ENCODE measurements at regions not wholly inside any gene's neighbourhood (a gene's known extent, or its start where the extent isn't known, plus 50 kb on each side); places are given as distances from the start of the nearest gene placed in this dataset.
A peak's percentile ranks its signal among the peaks of the same experiment; 100 is the strongest.
"Not testable (repeated sequence)": the region's sequence is repeated elsewhere in the genome, so short reads cannot be mapped to it uniquely, and the experiment has no call there.

DNA sequence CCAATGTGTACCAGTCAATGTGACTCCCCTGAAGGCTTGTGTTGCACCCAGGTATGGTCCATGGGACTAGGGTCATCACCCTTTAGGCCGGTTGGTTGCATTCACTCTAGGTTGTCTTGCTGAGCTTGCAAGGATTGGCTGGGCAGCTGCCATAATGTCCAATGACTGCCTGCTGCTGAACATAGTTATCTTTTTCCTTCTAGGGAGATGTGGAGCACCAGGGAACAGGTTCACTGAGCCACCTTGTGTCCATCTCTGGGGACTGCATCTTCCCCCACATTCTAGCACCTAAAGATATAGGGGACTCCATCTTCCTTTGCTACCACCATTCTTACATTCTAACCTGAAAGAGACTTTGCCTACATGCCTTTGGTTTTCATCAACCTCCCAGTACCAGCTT, 580.4 kb upstream of the TBL1XR1 start:
- Mint-ChIP-seq H3K27ac (peak overlapping the region; percentile 52), H3K4me3 (no peak overlapping the region), H3K27me3 (no peaks in the 10 kb centered on the region), H3K4me1 (peaks cover 17% of the 10 kb centered on the region), H3K36me3 (ENCODE audit: low read depth) (no peaks in the 10 kb centered on the region), H3K9me3 (no peaks in the 10 kb centered on the region)
- ChIA-PET CTCF (interaction anchor here (0.6 to 2.6 kb wide), 5 partner anchors 417 to 906 kb away, joined by 3 to 11 read pairs (median 4); no protein-coding TSS in a partner anchor), POLR2A (interaction anchor here (1.3 to 1.6 kb wide), 2 partner anchors 418 to 580 kb away, joined by 4 to 5 read pairs; partner anchors contain the start of gene TBL1XR1)
- peak; percentile 54 for DNase-seq

DNA sequence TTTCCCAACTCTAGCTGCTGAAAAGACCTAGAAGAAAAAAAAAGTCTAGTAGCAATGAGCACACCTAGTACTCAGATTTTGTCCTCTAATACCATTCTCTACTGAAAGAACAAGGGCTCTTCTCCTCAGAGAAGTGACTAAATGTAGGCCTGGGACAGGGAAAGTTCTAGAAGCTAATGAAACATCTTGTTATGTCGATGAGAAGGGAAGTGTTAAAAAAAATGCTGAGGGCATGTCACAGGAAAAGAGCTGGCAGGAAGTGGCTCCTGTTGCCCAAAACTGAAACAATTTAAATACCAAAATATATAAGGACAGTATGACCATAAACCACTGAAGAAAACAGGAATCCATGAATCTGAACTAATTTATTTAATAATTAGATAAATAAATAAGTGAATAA, 581.4 kb upstream of the TBL1XR1 start:
- peak overlapping the region; percentile 24 for H3K27ac Mint-ChIP-seq
- ChIA-PET POLR2A (interaction anchor here (0.6 to 1.6 kb wide), 8 partner anchors 9 to 581 kb away, joined by 3 to 5 read pairs (median 3); partner anchors contain the start of gene TBL1XR1), CTCF (interaction anchor here (0.7 to 2.6 kb wide), 5 partner anchors 10 to 906 kb away, joined by 3 to 11 read pairs (median 4); no protein-coding TSS in a partner anchor)
- no peak overlapping the region for H3K4me3 Mint-ChIP-seq
- no peak for DNase-seq
- H3K36me3 Mint-ChIP-seq (ENCODE audit: low read depth), result no peaks in the 10 kb centered on the region
- H3K4me1 Mint-ChIP-seq, result peaks cover 17% of the 10 kb centered on the region
- no peaks in the 10 kb centered on the region for H3K9me3 Mint-ChIP-seq
- no peaks in the 10 kb centered on the region for H3K27me3 Mint-ChIP-seq

DNA sequence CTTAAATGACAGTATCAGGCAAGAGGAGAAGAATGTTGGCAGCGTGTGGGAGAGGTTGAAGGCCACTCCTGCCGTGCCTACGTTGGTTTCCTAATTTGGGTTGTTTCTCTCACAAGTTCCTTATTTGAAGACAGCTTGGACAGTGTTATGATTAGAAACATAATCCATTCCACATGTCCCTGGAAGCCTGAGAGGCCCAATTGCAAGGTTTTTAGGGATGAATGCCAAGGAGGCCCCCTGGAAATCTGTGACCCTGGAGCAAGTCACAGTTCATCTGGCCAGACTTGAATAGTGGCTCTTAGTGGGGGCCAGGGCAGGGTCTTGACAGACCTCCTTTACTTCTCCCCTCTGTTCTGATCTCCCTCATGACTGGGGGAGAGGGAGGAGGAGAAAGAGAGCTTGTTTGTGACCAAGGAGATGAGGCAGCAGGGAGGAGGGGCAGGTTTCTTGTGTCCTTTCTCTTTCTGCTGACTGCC, 584.4 kb upstream of the TBL1XR1 start:
- Mint-ChIP-seq H3K36me3 (ENCODE audit: low read depth) (no peaks in the 10 kb centered on the region), H3K27ac (no peak overlapping the region), H3K9me3 (no peaks in the 10 kb centered on the region), H3K27me3 (no peaks in the 10 kb centered on the region), H3K4me1 (peaks cover 22% of the 10 kb centered on the region), H3K4me3 (no peak overlapping the region)
- DNase-seq, result no peak
- POLR2A ChIA-PET, result no interaction called here
- CTCF ChIA-PET, result interaction anchor here (0.8 kb wide), 1 partner anchor 844 kb away, joined by 3 read pairs; no protein-coding TSS in a partner anchor

DNA sequence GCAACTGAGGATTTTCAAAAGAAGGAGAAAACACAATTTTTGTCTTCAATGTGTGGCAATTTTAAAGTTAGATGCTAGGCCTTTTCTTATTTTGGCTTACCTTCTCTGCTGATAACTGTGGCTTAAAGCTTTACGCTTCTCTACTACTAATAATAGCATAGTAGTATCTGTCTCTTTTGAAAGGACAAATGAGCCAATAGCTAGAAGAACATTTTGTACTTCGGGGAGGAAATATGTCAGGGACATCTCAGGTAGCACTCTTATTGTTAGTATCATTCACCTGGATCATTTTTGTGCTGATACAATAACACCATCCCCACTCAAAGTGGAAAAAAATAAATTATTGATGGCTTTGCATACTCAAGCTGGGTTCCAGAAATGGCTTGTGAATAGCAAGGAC, 586.1 kb upstream of the TBL1XR1 start:
- H3K27me3 Mint-ChIP-seq, result no peaks in the 10 kb centered on the region
- H3K9me3 Mint-ChIP-seq, result no peaks in the 10 kb centered on the region
- no peak overlapping the region for H3K4me3 Mint-ChIP-seq
- DNase-seq, result no peak
- no peaks in the 10 kb centered on the region for H3K36me3 Mint-ChIP-seq (ENCODE audit: low read depth)
- H3K27ac Mint-ChIP-seq, result no peak overlapping the region
- peaks cover 28% of the 10 kb centered on the region for H3K4me1 Mint-ChIP-seq
- ChIA-PET POLR2A (no interaction called here), CTCF (no interaction called here)

DNA sequence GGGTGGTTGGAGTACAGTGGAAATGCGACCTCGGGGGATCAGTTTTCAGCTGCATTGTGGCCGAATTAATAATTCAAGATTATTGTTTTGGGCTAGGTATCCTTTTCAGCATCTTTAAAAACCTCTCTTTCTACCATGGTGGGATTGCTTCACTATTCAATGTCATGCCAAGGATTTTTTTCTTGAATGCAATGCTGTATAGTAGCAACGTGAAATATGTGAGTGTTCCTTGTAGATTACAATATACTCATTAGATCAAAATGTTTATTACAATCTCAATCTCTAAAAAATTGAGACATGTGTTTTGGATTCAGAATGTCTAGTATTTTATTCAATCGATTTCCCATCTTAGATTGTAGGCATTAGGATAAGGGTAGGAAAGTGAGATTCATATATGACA, 586.5 kb upstream of the TBL1XR1 start:
- ChIA-PET POLR2A (no interaction called here), CTCF (no interaction called here)
- Mint-ChIP-seq H3K9me3 (no peaks in the 10 kb centered on the region), H3K4me1 (peaks cover 24% of the 10 kb centered on the region), H3K27me3 (no peaks in the 10 kb centered on the region), H3K27ac (no peak overlapping the region), H3K36me3 (ENCODE audit: low read depth) (no peaks in the 10 kb centered on the region), H3K4me3 (no peak overlapping the region)
- DNase-seq, result no peak

DNA sequence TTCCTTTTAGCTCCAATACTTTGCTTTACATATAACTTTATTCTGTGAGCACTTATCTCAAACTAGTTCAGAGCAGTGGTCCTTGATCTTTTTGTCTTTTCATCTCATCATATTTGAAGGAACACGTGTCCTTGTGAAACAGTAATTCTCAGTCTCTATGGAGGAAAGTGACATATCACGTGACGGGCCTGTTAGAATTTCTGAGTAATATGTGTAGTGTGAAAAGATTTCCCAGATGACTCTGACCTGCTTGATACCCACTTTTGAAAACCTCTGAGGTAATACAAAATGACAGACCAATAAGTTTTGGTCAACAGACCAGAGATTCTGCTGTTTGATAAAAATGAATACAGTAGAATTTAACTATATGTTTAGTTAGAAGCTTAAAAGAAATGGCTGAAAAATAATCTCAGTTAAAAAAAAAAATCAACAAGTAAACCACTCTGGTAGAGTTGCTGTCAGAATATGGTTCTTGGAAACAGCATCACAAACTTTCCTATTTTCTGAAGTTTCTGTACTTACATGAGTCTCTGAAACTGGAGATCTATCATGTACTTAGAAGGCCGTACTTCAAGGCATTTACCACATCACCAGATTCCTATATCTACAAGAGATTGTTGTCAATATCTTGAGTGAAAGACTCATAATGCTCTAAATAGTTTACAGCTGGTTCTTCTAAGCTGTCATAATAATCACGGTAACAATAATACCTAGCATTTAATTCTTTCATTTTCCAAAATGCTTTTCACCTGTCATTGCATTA, 590.2 kb upstream of the TBL1XR1 start:
- DNase-seq, result no peak
- no peaks in the 10 kb centered on the region for H3K36me3 Mint-ChIP-seq (ENCODE audit: low read depth)
- H3K4me1 Mint-ChIP-seq, result peaks cover 19% of the 10 kb centered on the region
- H3K9me3 Mint-ChIP-seq, result no peaks in the 10 kb centered on the region
- no peak overlapping the region for H3K4me3 Mint-ChIP-seq
- ChIA-PET POLR2A (no interaction called here), CTCF (interaction anchor here (0.8 to 1.9 kb wide), 2 partner anchors 8 to 9 kb away, joined by 3 to 4 read pairs; no protein-coding TSS in a partner anchor)
- no peak overlapping the region for H3K27ac Mint-ChIP-seq
- H3K27me3 Mint-ChIP-seq, result no peaks in the 10 kb centered on the region

DNA sequence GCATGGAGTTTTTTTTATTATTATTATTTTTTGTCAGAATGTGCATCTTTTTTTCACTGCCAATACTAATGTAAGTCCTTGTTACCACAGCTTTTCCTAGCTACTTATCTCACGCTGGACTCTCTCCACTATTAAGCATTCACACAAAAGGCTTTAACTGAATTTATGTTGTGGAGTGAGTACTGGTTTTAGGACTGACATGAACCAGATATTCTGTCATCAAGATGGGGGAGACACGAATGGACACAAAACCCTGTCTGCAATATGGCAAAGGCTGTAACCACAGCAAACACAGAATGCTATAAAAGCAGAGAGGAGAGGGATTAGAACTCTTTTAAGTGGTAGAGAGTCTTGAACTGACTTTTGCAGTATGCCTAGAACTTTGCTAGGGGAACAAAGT, 592.2 kb upstream of the TBL1XR1 start:
- Mint-ChIP-seq H3K9me3 (no peaks in the 10 kb centered on the region), H3K4me1 (peaks cover 19% of the 10 kb centered on the region), H3K4me3 (no peak overlapping the region), H3K27ac (no peak overlapping the region), H3K27me3 (no peaks in the 10 kb centered on the region), H3K36me3 (ENCODE audit: low read depth) (no peaks in the 10 kb centered on the region)
- no peak for DNase-seq
- POLR2A ChIA-PET, result no interaction called here
- CTCF ChIA-PET, result interaction anchor here (1.9 kb wide), 1 partner anchor 11 kb away, joined by 4 read pairs; no protein-coding TSS in a partner anchor

DNA sequence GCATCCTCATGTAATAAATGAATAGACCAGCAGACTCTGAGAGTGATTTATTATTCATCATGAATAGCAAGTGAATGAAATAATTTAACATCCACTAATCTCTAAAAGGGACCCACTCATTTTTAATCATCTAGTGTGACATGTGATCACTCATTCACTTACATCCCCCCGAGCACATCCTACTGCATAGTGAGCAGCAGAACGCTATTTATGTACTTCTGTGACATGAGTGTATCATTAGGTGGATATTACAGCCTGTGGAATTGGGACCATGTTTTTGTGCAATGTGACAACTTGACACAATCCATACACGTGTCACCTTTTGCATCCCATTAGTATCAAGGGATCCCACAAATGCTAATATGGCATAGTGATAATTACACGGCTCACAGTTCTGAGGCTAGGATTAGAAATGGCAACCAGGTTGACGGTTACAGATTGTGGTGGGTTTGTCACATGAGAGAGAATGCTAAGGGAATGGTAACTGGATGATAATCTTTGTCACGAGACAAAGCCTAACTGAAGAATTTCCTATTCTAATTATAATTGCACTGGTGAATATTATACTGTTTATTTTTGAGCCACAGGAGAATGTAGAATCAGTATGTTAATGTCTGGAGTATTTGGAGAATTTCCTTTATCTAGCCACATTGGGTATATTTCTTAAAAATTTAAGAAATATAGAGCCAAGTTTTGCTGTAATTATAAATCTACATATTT, 595.2 kb upstream of the TBL1XR1 start:
- no peak overlapping the region for H3K27ac Mint-ChIP-seq
- ChIA-PET CTCF (no interaction called here), POLR2A (no interaction called here)
- no peaks in the 10 kb centered on the region for H3K27me3 Mint-ChIP-seq
- H3K36me3 Mint-ChIP-seq (ENCODE audit: low read depth), result no peaks in the 10 kb centered on the region
- no peaks in the 10 kb centered on the region for H3K9me3 Mint-ChIP-seq
- no peak overlapping the region for H3K4me3 Mint-ChIP-seq
- peaks cover 7% of the 10 kb centered on the region for H3K4me1 Mint-ChIP-seq
- no peak for DNase-seq

DNA sequence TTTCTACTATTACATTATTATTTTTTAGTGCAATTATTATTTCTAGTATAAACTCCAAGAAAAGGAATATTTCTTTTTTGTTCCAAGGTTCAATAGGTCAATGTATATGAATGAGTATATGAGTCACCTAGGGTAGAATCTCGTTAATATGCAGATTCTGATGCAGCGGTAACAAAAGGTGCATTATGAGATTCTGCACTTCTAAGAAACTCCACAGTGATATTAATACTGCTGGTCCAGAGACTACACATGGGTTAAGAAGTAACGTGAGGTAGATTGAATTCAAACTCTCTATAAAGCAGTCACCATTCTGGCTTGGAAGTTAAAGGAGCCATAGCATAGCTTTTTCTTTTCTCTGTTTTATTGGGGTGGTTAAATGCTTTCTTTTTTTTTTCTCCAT, 596.2 kb upstream of the TBL1XR1 start:
- no peak overlapping the region for H3K4me3 Mint-ChIP-seq
- no peaks in the 10 kb centered on the region for H3K27me3 Mint-ChIP-seq
- no peak overlapping the region for H3K27ac Mint-ChIP-seq
- ChIA-PET CTCF (no interaction called here), POLR2A (no interaction called here)
- H3K9me3 Mint-ChIP-seq, result no peaks in the 10 kb centered on the region
- no peaks in the 10 kb centered on the region for H3K4me1 Mint-ChIP-seq
- DNase-seq, result no peak
- H3K36me3 Mint-ChIP-seq (ENCODE audit: low read depth), result no peaks in the 10 kb centered on the region

DNA sequence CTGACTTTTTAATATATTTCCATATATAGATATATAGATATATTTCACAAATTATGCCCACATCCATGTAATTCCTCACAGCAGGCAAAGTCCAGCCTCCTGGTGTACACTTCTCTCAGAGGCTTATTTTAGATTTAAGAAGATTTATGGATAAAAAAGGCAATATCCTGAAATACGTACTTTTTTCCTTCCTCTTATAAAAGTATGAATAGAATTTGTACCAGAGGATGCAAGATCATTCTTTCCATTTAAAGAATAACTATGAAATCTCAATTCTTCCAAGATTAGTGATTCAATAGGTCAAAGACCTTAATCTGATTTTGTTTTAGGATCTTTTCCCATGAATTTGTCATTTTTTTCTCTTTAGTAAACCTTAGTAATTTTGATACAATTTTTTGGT, 597.9 kb upstream of the TBL1XR1 start:
- Mint-ChIP-seq H3K4me3 (no peak overlapping the region), H3K36me3 (ENCODE audit: low read depth) (no peaks in the 10 kb centered on the region), H3K4me1 (peaks cover 7% of the 10 kb centered on the region), H3K27me3 (no peaks in the 10 kb centered on the region), H3K9me3 (peaks cover 2% of the 10 kb centered on the region), H3K27ac (no peak overlapping the region)
- ChIA-PET CTCF (no interaction called here), POLR2A (no interaction called here)
- no peak for DNase-seq

DNA sequence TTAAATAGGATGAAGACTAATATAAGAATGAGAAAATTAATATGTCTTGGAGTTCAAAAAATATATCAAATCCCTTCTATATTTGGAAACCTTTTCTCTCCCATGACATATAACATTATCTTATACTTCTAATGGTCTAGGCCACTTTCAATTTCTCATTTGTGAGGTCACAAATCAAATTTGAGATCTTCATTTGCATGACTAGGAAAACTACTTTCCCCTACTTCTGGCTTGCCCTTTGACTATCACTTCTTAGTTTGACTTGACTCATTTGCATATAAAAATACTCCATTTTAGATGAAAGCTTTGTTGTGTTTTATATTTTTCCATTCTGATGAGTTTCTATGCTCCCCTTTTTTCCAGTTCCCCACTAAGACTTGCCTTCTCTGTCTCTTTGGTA, 598.6 kb upstream of the TBL1XR1 start:
- H3K9me3 Mint-ChIP-seq, result peaks cover 2% of the 10 kb centered on the region
- CTCF ChIA-PET, result no interaction called here
- H3K27ac Mint-ChIP-seq, result no peak overlapping the region
- H3K27me3 Mint-ChIP-seq, result no peaks in the 10 kb centered on the region
- H3K36me3 Mint-ChIP-seq (ENCODE audit: low read depth), result no peaks in the 10 kb centered on the region
- H3K4me3 Mint-ChIP-seq, result no peak overlapping the region
- DNase-seq, result no peak
- POLR2A ChIA-PET, result no interaction called here
- H3K4me1 Mint-ChIP-seq, result peaks cover 9% of the 10 kb centered on the region

DNA sequence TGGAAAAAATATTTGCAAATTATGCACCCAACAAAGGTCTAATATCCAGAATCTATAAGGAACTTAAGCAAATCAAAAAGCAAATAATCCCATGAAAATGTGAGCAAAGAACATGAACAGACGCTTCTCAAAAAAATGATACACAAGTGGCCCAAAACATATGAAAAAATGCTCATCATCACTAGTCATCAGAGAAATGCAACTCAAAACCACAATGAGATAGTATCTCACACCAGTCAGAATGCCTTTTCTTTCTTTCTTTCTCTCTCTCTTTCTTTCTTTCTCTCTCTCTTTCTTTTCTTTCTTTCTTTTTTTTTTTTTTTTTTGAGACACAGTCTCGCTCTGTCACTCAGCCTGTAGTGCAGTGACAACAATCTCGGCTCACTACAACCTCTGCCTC, 602.9 kb upstream of the TBL1XR1 start:
- H3K4me1 Mint-ChIP-seq; DNase-seq; POLR2A ChIA-PET; H3K27me3 Mint-ChIP-seq; H3K27ac Mint-ChIP-seq; H3K9me3 Mint-ChIP-seq; H3K4me3 Mint-ChIP-seq; CTCF ChIA-PET; H3K36me3 Mint-ChIP-seq (ENCODE audit: low read depth): not testable (repeated sequence)

DNA sequence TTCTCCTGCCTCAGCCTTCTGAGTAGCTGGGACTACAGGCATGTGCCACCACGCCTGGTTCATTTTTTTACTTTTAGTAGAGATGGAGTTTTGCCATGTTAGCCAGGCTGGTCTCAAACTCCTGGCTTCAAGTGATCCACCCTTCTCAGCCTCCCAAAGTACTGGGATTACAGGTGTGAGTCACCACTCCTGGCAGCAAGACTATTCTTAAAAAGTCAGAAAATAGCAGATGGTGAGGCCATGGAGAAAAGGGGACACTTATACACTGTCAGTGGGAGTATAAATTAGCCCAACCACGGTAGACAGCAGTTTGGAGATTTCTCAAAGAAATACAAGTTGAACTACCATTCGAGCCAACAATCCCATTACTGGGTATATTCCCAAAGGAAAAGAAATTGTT, 603.3 kb upstream of the TBL1XR1 start:
- CTCF ChIA-PET, result no interaction called here
- no peak overlapping the region for H3K4me3 Mint-ChIP-seq
- H3K27me3 Mint-ChIP-seq, result no peaks in the 10 kb centered on the region
- H3K27ac Mint-ChIP-seq, result no peak overlapping the region
- peaks cover 2% of the 10 kb centered on the region for H3K9me3 Mint-ChIP-seq
- no peak for DNase-seq
- POLR2A ChIA-PET, result no interaction called here
- peaks cover 9% of the 10 kb centered on the region for H3K4me1 Mint-ChIP-seq
- no peaks in the 10 kb centered on the region for H3K36me3 Mint-ChIP-seq (ENCODE audit: low read depth)
